ENCODE measurements at regions not wholly inside any gene's neighbourhood (a gene's known extent, or its start where the extent isn't known, plus 50 kb on each side); places are given as distances from the start of the nearest gene placed in this dataset.

DNA sequence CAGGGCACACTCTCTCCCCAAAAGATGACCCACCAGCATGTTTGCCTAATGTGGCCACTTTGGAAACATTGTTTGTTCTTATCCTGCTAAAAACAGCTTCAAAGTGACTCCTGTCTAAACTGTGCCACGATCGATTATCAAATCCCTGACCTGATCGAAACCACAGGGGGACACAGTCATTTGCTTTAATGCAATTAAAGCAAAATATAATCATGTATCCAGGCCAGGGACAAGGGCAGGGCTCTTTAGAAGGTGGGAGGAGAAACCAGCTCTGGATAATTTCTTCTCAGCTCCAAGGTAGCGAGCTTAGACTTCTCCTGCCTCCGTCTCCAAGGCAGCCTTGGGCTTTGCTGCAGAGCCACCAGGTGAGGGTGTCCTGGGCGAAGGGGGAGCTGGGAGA, 95.0 kb upstream of the HAND1 start:
- TF ChIP-seq BACH2 (CRISPR knock-in tag; IDR thresholded peaks at IDR 0.05; ENCODE audit: borderline replicate concordance) (no peak), TCF4 (CRISPR knock-in tag; IDR thresholded peaks at IDR 0.05; ENCODE audit: borderline replicate concordance) (no peak), PPARA (CRISPR knock-in tag; IDR thresholded peaks at IDR 0.05; ENCODE audit: borderline replicate concordance) (no peak), ZNF565 (CRISPR knock-in tag; conservative IDR thresholded peaks at IDR 0.05; ENCODE audit: low read depth) (no peak), ESRRG (CRISPR knock-in tag; IDR thresholded peaks at IDR 0.05) (no peak), CSDC2 (CRISPR knock-in tag; IDR thresholded peaks at IDR 0.05) (no peak), ZNF70 (CRISPR knock-in tag; IDR thresholded peaks at IDR 0.05) (no peak), ARNTL (CRISPR knock-in tag; IDR thresholded peaks at IDR 0.05; ENCODE audit: borderline replicate concordance, low read depth) (no peak), ISL1 (CRISPR knock-in tag; IDR thresholded peaks at IDR 0.05) (no peak), GLIS3 (CRISPR knock-in tag; IDR thresholded peaks at IDR 0.05) (no peak), OSR1 (CRISPR knock-in tag; IDR thresholded peaks at IDR 0.05) (no peak)
- TF ChIP-seq, protein P1, sequence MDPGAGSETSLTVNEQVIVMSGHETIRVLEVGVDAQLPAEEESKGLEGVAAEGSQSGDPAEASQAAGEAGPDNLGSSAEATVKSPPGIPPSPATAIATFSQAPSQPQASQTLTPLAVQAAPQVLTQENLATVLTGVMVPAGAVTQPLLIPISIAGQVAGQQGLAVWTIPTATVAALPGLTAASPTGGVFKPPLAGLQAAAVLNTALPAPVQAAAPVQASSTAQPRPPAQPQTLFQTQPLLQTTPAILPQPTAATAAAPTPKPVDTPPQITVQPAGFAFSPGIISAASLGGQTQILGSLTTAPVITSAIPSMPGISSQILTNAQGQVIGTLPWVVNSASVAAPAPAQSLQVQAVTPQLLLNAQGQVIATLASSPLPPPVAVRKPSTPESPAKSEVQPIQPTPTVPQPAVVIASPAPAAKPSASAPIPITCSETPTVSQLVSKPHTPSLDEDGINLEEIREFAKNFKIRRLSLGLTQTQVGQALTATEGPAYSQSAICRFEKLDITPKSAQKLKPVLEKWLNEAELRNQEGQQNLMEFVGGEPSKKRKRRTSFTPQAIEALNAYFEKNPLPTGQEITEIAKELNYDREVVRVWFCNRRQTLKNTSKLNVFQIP (CRISPR knock-in tag; IDR thresholded peaks at IDR 0.05; ENCODE audit: borderline replicate concordance, low read depth): no peak
- TF ChIP-seq, protein P2, sequence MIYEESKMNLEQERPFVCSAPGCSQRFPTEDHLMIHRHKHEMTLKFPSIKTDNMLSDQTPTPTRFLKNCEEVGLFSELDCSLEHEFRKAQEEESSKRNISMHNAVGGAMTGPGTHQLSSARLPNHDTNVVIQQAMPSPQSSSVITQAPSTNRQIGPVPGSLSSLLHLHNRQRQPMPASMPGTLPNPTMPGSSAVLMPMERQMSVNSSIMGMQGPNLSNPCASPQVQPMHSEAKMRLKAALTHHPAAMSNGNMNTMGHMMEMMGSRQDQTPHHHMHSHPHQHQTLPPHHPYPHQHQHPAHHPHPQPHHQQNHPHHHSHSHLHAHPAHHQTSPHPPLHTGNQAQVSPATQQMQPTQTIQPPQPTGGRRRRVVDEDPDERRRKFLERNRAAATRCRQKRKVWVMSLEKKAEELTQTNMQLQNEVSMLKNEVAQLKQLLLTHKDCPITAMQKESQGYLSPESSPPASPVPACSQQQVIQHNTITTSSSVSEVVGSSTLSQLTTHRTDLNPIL (CRISPR knock-in tag; IDR thresholded peaks at IDR 0.05; ENCODE audit: low read depth): no peak
- TF ChIP-seq, protein P3, sequence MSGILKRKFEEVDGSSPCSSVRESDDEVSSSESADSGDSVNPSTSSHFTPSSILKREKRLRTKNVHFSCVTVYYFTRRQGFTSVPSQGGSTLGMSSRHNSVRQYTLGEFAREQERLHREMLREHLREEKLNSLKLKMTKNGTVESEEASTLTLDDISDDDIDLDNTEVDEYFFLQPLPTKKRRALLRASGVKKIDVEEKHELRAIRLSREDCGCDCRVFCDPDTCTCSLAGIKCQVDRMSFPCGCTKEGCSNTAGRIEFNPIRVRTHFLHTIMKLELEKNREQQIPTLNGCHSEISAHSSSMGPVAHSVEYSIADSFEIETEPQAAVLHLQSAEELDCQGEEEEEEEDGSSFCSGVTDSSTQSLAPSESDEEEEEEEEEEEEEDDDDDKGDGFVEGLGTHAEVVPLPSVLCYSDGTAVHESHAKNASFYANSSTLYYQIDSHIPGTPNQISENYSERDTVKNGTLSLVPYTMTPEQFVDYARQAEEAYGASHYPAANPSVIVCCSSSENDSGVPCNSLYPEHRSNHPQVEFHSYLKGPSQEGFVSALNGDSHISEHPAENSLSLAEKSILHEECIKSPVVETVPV (CRISPR knock-in tag; IDR thresholded peaks at IDR 0.05): no peak
- TF ChIP-seq, protein P4, sequence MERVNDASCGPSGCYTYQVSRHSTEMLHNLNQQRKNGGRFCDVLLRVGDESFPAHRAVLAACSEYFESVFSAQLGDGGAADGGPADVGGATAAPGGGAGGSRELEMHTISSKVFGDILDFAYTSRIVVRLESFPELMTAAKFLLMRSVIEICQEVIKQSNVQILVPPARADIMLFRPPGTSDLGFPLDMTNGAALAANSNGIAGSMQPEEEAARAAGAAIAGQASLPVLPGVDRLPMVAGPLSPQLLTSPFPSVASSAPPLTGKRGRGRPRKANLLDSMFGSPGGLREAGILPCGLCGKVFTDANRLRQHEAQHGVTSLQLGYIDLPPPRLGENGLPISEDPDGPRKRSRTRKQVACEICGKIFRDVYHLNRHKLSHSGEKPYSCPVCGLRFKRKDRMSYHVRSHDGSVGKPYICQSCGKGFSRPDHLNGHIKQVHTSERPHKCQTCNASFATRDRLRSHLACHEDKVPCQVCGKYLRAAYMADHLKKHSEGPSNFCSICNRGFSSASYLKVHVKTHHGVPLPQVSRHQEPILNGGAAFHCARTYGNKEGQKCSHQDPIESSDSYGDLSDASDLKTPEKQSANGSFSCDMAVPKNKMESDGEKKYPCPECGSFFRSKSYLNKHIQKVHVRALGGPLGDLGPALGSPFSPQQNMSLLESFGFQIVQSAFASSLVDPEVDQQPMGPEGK (CRISPR knock-in tag; IDR thresholded peaks at IDR 0.05; ENCODE audit: borderline replicate concordance): no peak
- no peak for ATAC-seq

DNA sequence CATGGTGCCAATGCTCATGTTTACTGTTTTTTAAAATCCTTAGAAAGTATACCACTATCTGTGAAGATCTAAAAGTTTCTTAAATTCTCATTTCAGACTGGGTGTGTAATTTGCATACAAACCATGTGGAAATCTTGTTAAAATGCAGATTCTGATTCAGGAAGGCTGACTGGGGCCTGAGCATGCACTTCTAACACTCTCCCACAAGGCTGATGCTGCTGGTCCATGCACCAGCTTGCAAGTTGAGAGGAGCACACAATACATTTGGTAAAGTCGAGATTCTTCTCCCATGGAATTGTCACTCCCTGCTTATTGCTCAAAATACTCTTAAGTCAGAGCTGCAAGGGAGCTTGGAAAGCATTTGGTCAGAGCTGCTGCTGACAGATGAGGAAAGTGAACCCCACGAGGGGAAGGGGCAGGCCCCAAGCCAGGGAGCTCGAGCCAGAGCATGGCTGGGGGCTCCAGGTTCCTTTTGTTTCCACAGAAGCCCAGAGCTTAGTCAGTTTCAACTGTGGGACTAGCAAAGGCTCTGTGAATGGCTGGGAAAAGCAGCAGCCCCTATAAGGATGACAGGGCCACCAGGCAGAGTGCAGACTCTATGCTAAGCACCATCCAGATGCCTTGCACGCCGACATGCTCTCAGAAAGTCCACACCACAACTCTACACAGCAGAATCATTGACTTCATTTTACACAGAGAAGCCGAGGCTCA, 93.5 kb upstream of the HAND1 start:
- no peak for ATAC-seq
- TF ChIP-seq ZC3H10 (CRISPR knock-in tag; IDR thresholded peaks at IDR 0.05) (no peak), TOX (CRISPR knock-in tag; IDR thresholded peaks at IDR 0.05; ENCODE audit: borderline replicate concordance) (no peak), ZNF8 (CRISPR knock-in tag; IDR thresholded peaks at IDR 0.05) (no peak), ISL1 (CRISPR knock-in tag; IDR thresholded peaks at IDR 0.05) (no peak), OSR1 (CRISPR knock-in tag; IDR thresholded peaks at IDR 0.05) (no peak), RARB (CRISPR knock-in tag; IDR thresholded peaks at IDR 0.05) (no peak), PPARA (CRISPR knock-in tag; IDR thresholded peaks at IDR 0.05; ENCODE audit: borderline replicate concordance) (no peak), ZNF70 (CRISPR knock-in tag; IDR thresholded peaks at IDR 0.05) (no peak), ARNTL (CRISPR knock-in tag; IDR thresholded peaks at IDR 0.05; ENCODE audit: borderline replicate concordance, low read depth) (no peak), CSDC2 (CRISPR knock-in tag; IDR thresholded peaks at IDR 0.05) (no peak), ZNF565 (CRISPR knock-in tag; conservative IDR thresholded peaks at IDR 0.05; ENCODE audit: low read depth) (no peak), TCF4 (CRISPR knock-in tag; IDR thresholded peaks at IDR 0.05; ENCODE audit: borderline replicate concordance) (no peak)
- TF ChIP-seq, protein P5, sequence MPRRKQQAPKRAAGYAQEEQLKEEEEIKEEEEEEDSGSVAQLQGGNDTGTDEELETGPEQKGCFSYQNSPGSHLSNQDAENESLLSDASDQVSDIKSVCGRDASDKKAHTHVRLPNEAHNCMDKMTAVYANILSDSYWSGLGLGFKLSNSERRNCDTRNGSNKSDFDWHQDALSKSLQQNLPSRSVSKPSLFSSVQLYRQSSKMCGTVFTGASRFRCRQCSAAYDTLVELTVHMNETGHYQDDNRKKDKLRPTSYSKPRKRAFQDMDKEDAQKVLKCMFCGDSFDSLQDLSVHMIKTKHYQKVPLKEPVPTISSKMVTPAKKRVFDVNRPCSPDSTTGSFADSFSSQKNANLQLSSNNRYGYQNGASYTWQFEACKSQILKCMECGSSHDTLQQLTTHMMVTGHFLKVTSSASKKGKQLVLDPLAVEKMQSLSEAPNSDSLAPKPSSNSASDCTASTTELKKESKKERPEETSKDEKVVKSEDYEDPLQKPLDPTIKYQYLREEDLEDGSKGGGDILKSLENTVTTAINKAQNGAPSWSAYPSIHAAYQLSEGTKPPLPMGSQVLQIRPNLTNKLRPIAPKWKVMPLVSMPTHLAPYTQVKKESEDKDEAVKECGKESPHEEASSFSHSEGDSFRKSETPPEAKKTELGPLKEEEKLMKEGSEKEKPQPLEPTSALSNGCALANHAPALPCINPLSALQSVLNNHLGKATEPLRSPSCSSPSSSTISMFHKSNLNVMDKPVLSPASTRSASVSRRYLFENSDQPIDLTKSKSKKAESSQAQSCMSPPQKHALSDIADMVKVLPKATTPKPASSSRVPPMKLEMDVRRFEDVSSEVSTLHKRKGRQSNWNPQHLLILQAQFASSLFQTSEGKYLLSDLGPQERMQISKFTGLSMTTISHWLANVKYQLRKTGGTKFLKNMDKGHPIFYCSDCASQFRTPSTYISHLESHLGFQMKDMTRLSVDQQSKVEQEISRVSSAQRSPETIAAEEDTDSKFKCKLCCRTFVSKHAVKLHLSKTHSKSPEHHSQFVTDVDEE (CRISPR knock-in tag; IDR thresholded peaks at IDR 0.05): no peak
- TF ChIP-seq, protein P1 (CRISPR knock-in tag; IDR thresholded peaks at IDR 0.05; ENCODE audit: borderline replicate concordance, low read depth): no peak
- TF ChIP-seq, protein P2 (CRISPR knock-in tag; IDR thresholded peaks at IDR 0.05; ENCODE audit: low read depth): no peak
